ENCODE measurements at regions not wholly inside any gene's neighbourhood (a gene's known extent, or its start where the extent isn't known, plus 50 kb on each side); places are given as distances from the start of the nearest gene placed in this dataset.

DNA sequence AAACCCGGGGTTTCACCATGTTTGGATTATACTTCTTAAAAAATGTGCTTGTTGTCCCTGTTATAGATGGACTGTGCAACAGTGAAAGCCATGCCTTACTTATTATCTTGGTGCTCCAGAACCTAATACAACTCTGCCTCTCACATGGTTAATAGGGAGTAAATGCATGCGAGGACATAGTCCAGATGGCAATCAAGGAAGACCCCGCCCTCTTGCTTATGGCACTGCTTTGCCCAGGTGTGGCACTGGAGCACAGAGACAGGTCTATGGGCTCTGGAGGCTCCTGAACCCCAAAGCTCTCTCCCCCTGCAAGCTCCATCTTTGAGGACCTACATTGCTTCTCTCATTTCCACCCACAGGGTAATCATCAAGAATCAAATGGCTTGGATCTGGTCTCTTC, 162.1 kb upstream of the NTF3 start:
- CTCF ChIA-PET = no interaction called here
- no peak overlapping the region for H3K9ac ChIP-seq (replicated peaks; ENCODE audit: extremely low read depth, insufficient read depth, low read length)
- intact Hi-C loops (cut with micrococcal nuclease) = no loop called here
- no TSS peak for BruUV-seq (replicated peaks)
- H3K4me1 ChIP-seq (ENCODE audit: control insufficient read depth, extremely low read depth, insufficient read depth, low read length) = no peaks in the 10 kb centered on the region
- no peaks in the 10 kb centered on the region for H3K9me3 ChIP-seq (replicated peaks; ENCODE audit: control insufficient read depth, insufficient read depth, low read length)
- no peaks in the 10 kb centered on the region for H3K27me3 ChIP-seq (ENCODE audit: control insufficient read depth in 2 of 2, insufficient read depth in 2 of 2, low read length in 2 of 2)
- H3K4me2 ChIP-seq (ENCODE audit: insufficient read depth, low read length) = no peak overlapping the region
- no peaks in the 10 kb centered on the region for H3K9me1 ChIP-seq (replicated peaks; ENCODE audit: control insufficient read depth, extremely low read depth, insufficient read depth, low read length)
- no peaks in the 10 kb centered on the region for H4K20me1 ChIP-seq (replicated peaks; ENCODE audit: control insufficient read depth, extremely low read depth, insufficient read depth, low read length)
- no peaks in the 10 kb centered on the region for H3K79me2 ChIP-seq (ENCODE audit: control insufficient read depth, insufficient read depth, low read length)
- no peak overlapping the region for H3K4me3 ChIP-seq (replicated peaks in 1 of 3; ENCODE audit: insufficient read depth in 1 of 3, low read depth in 1 of 3, low read length in 3 of 3)
- no peak for DNase-seq (ENCODE audit: low read depth, low spot score)
- dilution Hi-C loops (cut with MboI; ENCODE audit: extremely low pct_ligation_motif_present, low sequenced_read_pairs) = no loop called here
- FAIRE-seq = no peak
- H2AFZ ChIP-seq (ENCODE audit: low read depth, low read length) = no peak overlapping the region
- TF ChIP-seq FOS (IDR thresholded peaks at IDR 0.05; ENCODE audit: borderline replicate concordance, insufficient read depth, low read length) (no peak), JUN (IDR thresholded peaks at IDR 0.05; ENCODE audit: borderline replicate concordance, insufficient read depth, insufficient read length, low read depth) (no peak), MYC (IDR thresholded peaks at IDR 0.05; ENCODE audit: low read depth, low read length) (no peak), POLR2AphosphoS5 (IDR thresholded peaks at IDR 0.05; ENCODE audit: insufficient read depth, low read depth, low read length) (no peak), EZH2 (IDR thresholded peaks at IDR 0.05; ENCODE audit: borderline replicate concordance, low read depth, low read length, severe bottlenecking) (no peak), GATA2 (IDR thresholded peaks at IDR 0.05; ENCODE audit: insufficient read depth, insufficient read length, low read depth, low read length) (no peak), POLR2A (IDR thresholded peaks at IDR 0.05; ENCODE audit: low read depth, low read length) (no peak)
- TF ChIP-seq, protein P1, sequence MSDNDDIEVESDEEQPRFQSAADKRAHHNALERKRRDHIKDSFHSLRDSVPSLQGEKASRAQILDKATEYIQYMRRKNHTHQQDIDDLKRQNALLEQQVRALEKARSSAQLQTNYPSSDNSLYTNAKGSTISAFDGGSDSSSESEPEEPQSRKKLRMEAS (IDR thresholded peaks at IDR 0.05; ENCODE audit: insufficient read depth, insufficient read length) = no peak
- TF ChIP-seq, protein P2, sequence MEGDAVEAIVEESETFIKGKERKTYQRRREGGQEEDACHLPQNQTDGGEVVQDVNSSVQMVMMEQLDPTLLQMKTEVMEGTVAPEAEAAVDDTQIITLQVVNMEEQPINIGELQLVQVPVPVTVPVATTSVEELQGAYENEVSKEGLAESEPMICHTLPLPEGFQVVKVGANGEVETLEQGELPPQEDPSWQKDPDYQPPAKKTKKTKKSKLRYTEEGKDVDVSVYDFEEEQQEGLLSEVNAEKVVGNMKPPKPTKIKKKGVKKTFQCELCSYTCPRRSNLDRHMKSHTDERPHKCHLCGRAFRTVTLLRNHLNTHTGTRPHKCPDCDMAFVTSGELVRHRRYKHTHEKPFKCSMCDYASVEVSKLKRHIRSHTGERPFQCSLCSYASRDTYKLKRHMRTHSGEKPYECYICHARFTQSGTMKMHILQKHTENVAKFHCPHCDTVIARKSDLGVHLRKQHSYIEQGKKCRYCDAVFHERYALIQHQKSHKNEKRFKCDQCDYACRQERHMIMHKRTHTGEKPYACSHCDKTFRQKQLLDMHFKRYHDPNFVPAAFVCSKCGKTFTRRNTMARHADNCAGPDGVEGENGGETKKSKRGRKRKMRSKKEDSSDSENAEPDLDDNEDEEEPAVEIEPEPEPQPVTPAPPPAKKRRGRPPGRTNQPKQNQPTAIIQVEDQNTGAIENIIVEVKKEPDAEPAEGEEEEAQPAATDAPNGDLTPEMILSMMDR (IDR thresholded peaks at IDR 0.05; ENCODE audit: extremely low read depth in 1 of 2, insufficient read depth in 1 of 2, low read depth in 1 of 2, low read length in 2 of 2) = no peak
- POLR2A ChIA-PET = no interaction called here
- H3K36me3 ChIP-seq (ENCODE audit: control insufficient read depth in 2 of 2, extremely low read depth in 1 of 2, insufficient read depth in 2 of 2, low read length in 2 of 2) = no peaks in the 10 kb centered on the region
- no peak overlapping the region for H3K27ac ChIP-seq (ENCODE audit: insufficient read depth, low read depth, low read length)

Data from endothelial cell of umbilical vein (primary cell).